NCI-H2171 (cell line): ENCODE measurements at regions not wholly inside any gene's neighbourhood (a gene's known extent, or its start where the extent isn't known, plus 50 kb on each side); places are given as distances from the start of the nearest gene placed in this dataset.
"Not testable (repeated sequence)": the region's sequence is repeated elsewhere in the genome, so short reads cannot be mapped to it uniquely, and the experiment has no call there.

ENCODE experiments used
- DNase-seq: peaks from one replicate; lab custom pipeline; 2025; lab: John Stamatoyannopoulos, UW

GRCh38 chr5:2856206-2856605 lies 104.7 kb upstream of the IRX2 start:
- no peak for DNase-seq

DNA sequence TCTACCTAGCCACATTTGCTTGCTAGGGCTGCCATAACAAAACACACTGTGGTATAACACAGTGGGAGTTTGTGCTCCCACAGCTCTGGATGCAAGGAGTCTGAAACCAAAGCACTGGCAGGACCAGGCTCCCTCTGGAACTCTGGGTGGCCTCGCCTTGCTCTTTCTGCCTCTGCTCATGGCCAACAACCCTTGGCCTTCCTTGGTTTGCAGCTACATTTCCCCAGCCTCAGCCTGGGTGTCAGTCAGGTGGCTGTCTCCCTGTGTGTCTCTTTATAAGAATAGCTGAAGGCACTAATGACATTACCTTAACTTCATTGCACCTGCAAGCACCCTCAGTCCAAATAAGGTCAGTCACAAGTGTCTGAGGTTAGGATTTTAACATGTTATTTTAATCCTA lies 101.0 kb upstream of the IRX2 start:
- no peak for DNase-seq

DNA sequence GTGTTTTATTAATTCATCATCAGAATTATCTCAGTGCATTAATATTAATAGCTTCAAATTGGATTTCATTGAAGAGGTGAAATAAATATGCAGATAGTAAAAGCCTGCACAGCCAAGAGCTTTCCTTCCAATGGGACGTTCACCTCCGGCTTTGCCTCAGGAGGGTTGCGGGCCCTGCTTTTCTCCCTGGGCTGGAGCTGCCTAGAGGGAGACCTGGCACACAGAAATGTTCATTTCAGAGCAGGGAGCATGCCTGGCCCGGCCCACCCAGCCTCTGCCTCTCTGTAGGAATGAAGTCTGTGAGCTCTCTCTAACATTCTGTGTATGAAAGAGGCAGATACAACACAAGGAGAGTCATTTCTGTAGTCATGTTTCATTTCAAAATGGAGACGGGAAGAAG lies 100.4 kb upstream of the IRX2 start:
- DNase-seq = no peak

GRCh38 chr5:2849429-2849828 lies 98.0 kb upstream of the IRX2 start:
- no peak for DNase-seq

GRCh38 chr5:2848619-2849018 lies 97.1 kb upstream of the IRX2 start:
- DNase-seq = no peak

- DNase-seq = no peak
These were observed 96.1 kb upstream of the IRX2 start for GRCh38 chr5:2847608-2848007.

DNA sequence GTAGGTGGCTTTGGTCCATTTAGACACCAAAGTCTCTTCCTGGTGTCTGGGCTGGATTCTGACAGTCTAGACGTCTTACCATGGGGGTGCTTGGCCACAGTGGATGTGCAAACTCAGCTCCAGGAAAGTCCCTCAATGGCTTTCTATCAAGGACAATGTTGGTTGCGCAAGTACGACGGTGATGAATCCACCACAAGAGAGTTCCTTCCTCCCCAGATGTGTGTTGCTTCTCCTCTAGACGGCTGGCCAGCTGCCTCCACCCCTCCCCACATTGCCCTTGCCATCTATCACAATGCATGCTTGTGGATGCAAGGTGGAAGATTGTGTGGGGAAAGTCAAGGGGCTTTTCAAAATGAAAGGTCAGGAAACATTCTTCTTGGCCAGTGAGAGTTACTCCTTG lies 89.7 kb upstream of the IRX2 start:
- DNase-seq = no peak

GRCh38 chr5:2840372-2840915 lies 89.0 kb upstream of the IRX2 start:
- DNase-seq = no peak

- no peak for DNase-seq
These were observed 84.7 kb upstream of the IRX2 start for GRCh38 chr5:2836133-2836532.

DNA sequence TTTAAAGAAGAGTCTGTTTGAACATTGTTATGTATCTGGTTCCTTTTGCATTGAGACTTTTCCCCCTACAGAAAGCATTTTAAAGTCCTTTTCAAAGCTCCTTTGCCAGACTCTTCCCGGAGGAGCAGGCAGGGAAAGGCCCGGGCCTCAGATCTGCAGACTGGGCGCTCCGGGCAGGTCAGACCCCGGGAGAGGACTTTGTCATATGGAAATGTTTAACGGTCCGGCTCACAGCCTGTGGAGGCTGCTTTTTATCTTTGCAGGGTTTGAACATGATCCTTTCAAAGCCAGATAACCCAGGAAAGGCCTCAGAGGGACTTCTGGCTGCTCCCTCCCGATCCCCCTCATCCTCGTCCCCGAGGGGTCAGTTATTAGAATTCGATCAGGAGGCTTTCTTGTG lies 82.1 kb upstream of the IRX2 start:
- DNase-seq = no peak

DNA sequence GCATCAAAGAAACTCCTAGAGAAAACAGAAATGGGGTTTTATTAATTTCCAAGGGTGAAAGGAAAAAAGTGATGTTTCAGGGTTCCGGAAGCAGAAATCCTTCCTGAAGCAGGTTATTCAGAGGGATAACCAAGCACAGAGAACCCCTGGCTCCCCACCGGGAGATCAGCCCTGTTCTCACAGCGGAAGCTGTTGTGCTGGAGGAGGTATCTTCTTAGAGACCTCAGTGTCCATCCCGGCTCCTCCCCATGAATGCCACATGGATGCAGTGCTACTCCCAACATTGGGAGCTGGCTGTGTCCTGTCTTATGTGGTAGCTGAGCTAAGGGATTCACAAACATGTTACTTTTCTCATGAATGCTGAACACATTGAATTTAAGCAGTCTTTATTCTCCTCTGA lies 80.9 kb upstream of the IRX2 start:
- DNase-seq = no peak

- DNase-seq = no peak
These were observed 77.8 kb upstream of the IRX2 start for GRCh38 chr5:2829239-2829638.

DNA sequence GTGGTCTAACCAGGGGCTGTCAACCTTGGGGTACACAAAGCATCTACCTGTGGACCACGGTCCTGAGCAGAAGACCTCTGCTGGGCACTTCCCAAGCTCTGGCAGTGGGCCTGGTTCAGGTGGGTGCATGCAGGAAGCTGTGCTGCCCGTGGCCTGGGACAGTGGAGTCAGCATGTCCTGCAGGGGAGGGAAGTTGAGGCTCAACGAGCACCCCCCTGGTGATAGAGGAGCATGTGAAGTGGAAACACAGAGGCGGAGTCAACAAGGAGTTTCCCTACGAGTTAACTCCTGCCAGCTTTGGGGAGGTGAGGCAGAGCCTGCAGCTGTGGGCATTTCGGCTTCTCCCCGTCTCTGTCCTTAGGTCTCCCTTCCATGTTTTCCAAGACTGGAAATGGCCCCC lies 67.5 kb upstream of the IRX2 start:
- no peak for DNase-seq

GRCh38 chr5:2817031-2817603 lies 65.6 kb upstream of the IRX2 start:
- DNase-seq = peak; percentile 99

DNA sequence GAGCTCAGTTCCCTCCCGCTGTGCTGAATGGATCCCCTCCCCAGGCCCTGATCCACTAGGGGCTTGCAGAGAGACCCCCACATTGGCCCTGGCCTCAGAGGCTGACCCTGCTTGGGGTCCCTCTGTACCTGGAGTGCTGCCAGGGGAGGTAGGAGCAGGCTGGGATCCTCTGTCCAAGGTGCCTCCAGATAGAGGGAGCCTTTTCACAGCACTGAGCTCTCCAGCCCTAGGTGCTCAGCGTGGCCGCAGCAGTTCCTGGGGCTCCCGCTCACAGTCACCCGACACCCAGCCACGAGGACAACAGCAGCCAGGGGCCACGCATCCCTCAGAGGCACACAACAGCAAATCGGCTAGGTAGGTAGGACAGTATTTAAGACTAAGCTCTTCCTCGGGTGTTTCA lies 62.2 kb upstream of the IRX2 start:
- no peak for DNase-seq

GRCh38 chr5:2810644-2811043 lies 59.2 kb upstream of the IRX2 start:
- DNase-seq = no peak

DNA sequence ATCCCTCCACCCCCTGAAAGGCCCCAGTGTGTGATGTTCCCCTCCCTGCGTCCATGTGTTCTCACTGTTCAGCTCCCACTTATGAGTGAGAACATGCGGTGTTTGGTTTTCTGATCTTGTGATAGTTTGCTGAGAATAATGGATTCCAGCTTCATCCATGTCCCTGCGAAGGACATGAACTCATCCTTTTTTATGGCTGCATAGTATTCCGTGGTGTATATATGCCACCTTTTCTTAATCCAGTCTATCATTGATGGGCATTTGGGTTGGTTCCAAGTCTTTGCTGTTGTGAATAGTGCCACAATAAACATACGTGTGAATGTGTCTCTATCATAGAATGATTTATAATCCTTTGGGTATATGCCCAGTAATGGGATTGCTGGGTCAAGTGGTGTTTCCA lies 55.8 kb upstream of the IRX2 start:
- DNase-seq = not testable (repeated sequence)

GRCh38 chr5:2806176-2806575 lies 54.7 kb upstream of the IRX2 start:
- no peak for DNase-seq

DNA sequence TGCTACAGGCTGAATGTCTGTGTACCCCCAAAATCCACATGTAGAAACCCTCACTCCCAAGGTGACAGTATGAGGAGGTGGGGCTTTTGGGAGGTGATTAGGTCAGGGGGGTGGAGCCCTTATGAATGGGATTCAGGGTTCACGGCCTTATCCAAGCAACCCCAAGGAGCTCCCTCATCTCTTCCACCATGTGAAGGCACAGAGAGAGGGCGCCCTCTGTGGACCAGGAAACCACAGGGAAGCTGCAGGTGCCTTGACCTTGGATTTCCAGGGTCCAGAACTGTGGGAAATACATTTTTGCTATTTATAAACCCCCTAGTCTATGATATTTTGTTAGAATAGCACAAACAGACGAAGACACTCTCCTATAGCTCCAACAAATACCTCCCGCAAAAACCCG lies 53.6 kb upstream of the IRX2 start:
- DNase-seq = no peak

GRCh38 chr5:2803751-2804150 lies 52.3 kb upstream of the IRX2 start:
- no peak for DNase-seq

GRCh38 chr5:2802693-2803365 lies 51.4 kb upstream of the IRX2 start:
- no peak for DNase-seq

DNA sequence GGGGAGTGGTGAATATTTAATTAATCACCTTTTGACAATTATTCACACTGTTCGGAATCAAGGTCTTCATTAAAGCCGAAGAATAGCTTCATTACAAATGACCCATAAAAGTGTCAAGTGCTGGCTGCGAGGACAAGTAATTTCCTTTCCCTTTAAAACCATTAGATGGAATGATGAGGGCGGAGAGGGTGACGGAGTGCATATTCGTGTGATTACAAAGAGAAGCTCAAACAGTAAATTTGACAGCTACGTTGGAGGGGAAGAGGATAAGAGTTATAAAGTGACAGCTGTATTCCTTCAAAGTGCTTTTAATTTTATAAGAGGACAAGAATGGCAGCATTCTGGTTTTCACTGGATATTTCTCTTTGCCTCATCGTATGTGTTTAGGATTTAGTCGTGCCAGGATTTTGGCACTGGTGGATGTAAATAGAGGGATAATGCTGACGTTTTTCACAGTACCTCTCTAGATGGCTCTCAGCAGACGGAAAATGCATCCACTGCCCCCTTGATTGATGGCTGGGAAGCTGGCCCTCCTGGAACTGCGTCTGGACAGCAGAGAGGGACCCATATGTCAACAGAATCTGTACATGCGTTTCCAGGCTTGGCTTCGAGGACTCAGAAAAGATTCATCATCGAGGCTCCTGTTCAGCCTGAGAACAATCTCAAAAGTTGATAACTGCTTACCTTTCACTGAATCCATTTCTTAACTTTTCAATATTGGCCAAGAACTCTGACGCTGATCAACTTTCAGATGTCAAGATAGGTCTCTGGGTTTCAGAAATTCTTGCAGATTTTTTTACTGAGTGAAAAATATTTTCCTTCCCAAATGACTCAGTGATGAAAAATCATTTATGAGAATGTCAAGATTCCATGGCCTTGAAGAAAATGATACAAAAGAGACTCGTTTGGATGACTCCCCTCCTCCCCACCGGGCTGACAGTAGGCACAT lies 50.4 kb upstream of the IRX2 start:
- no peak for DNase-seq
